Large intestine (tissue), 3 donors: ENCODE measurements at regions not wholly inside any gene's neighbourhood (a gene's known extent, or its start where the extent isn't known, plus 50 kb on each side); places are given as distances from the start of the nearest gene placed in this dataset.
A peak's percentile ranks its signal among the peaks of the same experiment; 100 is the strongest.

ENCODE experiments used
- DNase-seq, 2 donors: peaks; one replicate each; pipeline versions ENCODE4 v3.0.0 to v3.0.0-alpha.2; 2013
- H3K27ac ChIP-seq: one replicate; pipeline ENCODE4 v1.5.1; 2013; ENCODE audit warnings: low read length
- H3K27me3 ChIP-seq: 2 replicates; pipeline ENCODE4 v1.6.1; 2013; ENCODE audit warnings: low read length; ENCODE audit not compliant: control insufficient read depth, insufficient read depth
- H3K36me3 ChIP-seq: 2 replicates; pipeline ENCODE4 v1.6.1; 2013; ENCODE audit warnings: low read length; ENCODE audit not compliant: control insufficient read depth, insufficient read depth
- H3K4me1 ChIP-seq: one replicate; pipeline ENCODE4 v1.6.1; 2013; ENCODE audit warnings: low read length; ENCODE audit not compliant: control insufficient read depth, insufficient read depth
- H3K4me3 ChIP-seq: one replicate; pipeline ENCODE4 v1.5.1; 2013; ENCODE audit warnings: low read length
- H3K9me3 ChIP-seq: one replicate; pipeline ENCODE4 v1.6.1; 2013; ENCODE audit warnings: mild to moderate bottlenecking, low read depth, low read length, moderate library complexity; ENCODE audit not compliant: control insufficient read depth
- WGBS: methylation state at CpG from one replicate; pipeline ENCODE4 v1.1.5; 2013; ENCODE audit warnings: low lambda C conversion rate; ENCODE audit not compliant: insufficient coverage; 5-methylcytosine and 5-hydroxymethylcytosine counted together

DNA sequence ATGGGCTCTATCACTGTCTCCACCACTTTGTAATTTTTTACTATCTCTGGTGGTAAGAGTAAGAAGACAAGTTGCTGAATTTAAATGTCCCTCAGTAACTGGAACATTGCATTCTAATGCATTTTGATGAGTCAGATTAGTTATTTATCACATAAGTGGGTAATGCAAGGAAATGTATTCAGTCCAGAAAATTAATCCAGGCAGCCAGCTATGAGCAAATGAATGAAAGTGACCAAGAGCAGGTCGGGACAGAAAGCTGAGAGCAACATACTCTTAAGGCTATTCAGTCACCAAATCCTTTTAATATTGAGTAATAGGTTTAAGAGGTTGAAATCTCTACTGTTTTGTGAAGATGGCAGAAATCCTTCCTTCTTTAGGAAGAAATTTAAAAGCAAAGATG lies 265.5 kb upstream of the PARD3B start:
- Histone ChIP-seq H3K4me3 (no peak overlapping the region), H3K36me3 (no peaks in the 10 kb centered on the region), H3K27me3 (peaks cover 8% of the 10 kb centered on the region), H3K9me3 (no peaks in the 10 kb centered on the region), H3K27ac (no peak overlapping the region), H3K4me1 (peaks cover 5% of the 10 kb centered on the region)
- no CpG with 5 or more reads among the region's 1 CpG for WGBS
- no peak for DNase-seq

DNA sequence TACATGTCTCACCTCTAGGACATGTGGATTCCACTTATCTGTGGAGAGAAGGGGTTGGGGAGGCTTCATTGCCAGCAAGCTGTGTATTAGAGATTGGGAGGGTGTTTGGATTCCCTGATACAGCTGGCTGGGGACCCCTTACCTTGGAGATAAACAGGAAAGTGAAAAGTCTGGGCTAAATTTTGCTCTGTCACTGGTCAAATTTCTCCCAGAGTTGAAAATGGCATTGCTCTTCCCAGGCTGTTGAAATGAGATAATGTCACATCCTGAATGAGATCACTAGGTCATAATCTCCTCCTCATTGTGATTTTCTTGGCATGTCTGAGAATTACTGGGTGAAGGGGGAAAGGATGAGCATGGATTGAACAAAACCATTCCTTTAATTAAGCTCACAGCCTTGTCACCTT lies 265.0 kb upstream of the PARD3B start:
- Histone ChIP-seq H3K9me3 (no peaks in the 10 kb centered on the region), H3K4me1 (peaks cover 5% of the 10 kb centered on the region), H3K27me3 (peaks cover 6% of the 10 kb centered on the region)

DNA sequence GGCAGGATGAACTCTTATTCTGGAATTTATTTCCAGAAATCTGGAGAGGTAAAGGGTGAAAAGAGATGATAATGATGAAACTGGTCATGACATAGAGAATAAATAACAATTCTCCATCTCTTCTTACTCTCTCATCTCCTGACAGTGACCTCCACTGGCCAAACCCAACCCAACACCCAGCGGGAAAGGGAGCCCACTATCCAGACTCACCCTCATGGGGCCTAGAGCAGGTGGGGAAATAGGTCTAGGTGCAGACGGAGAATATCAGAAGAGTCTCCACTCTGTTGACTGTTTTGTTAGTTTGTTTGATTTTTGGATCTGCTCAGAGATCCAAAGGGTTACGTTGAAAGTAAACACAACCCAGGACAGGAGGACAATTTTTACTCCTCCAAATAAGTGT lies 263.2 kb upstream of the PARD3B start:
- Histone ChIP-seq H3K36me3 (no peaks in the 10 kb centered on the region), H3K9me3 (no peaks in the 10 kb centered on the region), H3K27me3 (peaks cover 6% of the 10 kb centered on the region), H3K4me3 (no peak overlapping the region), H3K4me1 (peaks cover 5% of the 10 kb centered on the region), H3K27ac (no peak overlapping the region)
- no CpG with 5 or more reads among the region's 3 CpGs for WGBS
- DNase-seq = no peak

More for the DNA sequence above, 265.0 kb upstream of the PARD3B start:
- Histone ChIP-seq H3K4me3 (no peak overlapping the region), H3K36me3 (no peaks in the 10 kb centered on the region), H3K27ac (no peak overlapping the region)
- no peak for DNase-seq

DNA sequence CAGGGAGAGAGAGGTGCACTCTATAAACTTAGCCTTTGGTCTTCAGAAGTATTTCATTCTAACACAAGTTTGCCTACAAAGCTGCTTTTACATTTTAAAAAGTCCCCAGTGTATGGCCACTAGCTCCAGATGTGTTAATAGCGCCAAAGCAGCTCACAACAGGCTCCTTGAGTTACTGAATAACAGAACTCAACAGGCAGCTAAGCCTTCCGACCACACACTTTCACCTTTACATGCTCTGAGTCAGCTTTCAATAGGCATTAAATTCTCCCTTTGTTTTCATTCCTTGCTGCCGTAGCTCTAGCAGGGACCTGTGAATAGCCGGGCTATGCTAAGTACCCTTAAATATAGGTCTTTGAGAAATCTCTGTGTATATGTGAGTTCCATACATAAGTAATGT lies 262.8 kb upstream of the PARD3B start:
- DNase-seq = peak; percentile 54 to 73
- H3K27ac ChIP-seq = no peak overlapping the region
- no peak overlapping the region for H3K4me3 ChIP-seq
- 40% methylated on average over 1 of the region's 4 CpGs for WGBS
- H3K9me3 ChIP-seq = no peaks in the 10 kb centered on the region
- no peaks in the 10 kb centered on the region for H3K36me3 ChIP-seq
- peaks cover 5% of the 10 kb centered on the region for H3K4me1 ChIP-seq
- peaks cover 6% of the 10 kb centered on the region for H3K27me3 ChIP-seq

DNA sequence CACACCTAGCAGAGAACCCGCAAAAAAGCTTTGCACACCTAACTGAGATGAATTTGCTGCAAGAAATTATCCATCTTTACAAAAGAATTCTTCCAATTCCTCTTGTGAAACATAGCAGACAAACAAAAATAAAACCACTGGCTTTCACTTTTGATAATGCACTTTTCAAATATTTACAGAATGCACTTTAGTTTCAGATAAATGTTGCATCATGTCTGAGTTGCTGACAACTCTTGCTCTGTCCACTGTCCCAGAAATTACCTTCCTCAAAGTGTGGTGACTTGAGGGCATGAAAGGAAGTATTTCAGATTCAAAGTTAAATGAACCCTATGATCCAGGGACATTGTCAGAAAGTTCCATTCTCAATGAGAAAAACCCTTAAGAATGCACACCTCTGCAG lies 256.2 kb upstream of the PARD3B start:
- no CpG with 5 or more reads among the region's 1 CpG for WGBS
- Histone ChIP-seq H3K9me3 (no peaks in the 10 kb centered on the region), H3K27ac (no peak overlapping the region), H3K27me3 (no peaks in the 10 kb centered on the region), H3K4me3 (no peak overlapping the region), H3K4me1 (no peaks in the 10 kb centered on the region), H3K36me3 (no peaks in the 10 kb centered on the region)
- no peak for DNase-seq

DNA sequence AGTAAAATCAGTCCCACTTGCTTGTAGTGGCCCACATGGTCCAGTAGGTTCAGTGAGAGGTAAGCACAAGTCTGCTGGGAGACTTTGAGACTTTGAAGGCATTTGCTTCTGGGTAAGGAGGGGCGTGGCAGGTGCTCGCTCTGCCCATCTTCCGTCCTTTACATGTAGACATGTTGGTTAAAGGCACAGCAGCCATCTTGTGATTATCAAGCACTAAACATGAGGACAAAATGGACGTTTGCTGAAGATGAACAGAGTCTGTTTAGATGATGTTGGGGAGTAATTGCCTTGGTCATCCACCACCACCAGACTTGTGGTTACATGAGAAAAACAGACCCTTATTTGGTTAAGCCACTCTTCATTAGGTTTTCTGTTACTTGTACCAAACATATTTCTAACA lies 252.8 kb upstream of the PARD3B start:
- Histone ChIP-seq H3K36me3 (no peaks in the 10 kb centered on the region), H3K4me3 (no peak overlapping the region), H3K9me3 (no peaks in the 10 kb centered on the region), H3K27ac (no peak overlapping the region), H3K27me3 (no peaks in the 10 kb centered on the region), H3K4me1 (no peaks in the 10 kb centered on the region)
- DNase-seq = no peak
- WGBS = no CpG with 5 or more reads among the region's 4 CpGs

DNA sequence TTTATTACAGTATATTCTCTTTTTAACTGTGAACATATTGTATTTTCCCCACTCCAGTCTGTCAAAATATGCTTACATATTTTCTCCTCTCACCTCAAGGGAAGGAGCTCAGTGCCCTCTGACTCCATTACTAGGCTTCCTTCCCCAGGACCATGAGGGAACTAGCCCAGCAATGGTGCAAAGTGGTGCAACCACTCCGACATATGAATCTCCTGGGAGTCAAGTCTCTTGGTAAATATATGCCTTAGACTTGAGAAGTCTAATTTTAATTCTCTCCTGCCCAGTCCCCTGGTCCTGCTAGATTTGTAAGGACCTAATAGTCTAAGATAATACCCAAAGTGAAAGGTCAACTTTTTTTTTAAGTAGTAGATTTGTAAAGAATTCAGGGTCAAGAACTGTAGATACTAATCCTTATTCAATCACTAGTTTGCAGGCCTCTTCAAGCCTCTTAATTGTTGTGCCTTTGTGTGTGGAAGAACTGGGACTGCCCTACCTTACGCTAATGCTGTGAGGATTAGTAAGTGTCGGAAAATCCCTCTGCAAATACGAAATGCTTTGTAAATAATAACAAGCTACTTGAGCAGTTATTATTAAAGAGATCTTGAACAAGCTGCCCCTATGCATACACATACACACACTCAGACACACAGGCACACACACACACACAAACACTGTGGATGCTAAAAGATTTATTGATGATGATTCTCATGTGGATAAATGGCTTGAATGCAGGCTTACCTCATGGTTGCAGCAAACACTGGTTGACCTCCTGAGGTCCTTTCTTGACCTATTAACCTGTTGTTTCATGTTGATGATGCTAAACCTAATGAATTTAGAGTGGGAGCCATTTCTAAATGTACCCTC lies 251.2 kb upstream of the PARD3B start:
- no peaks in the 10 kb centered on the region for H3K27me3 ChIP-seq
- H3K9me3 ChIP-seq = no peaks in the 10 kb centered on the region
- H3K27ac ChIP-seq = no peak overlapping the region
- no peak overlapping the region for H3K4me3 ChIP-seq
- no peak for DNase-seq
- no peaks in the 10 kb centered on the region for H3K4me1 ChIP-seq
- no peaks in the 10 kb centered on the region for H3K36me3 ChIP-seq
- 80% methylated on average over 3 of the region's 4 CpGs for WGBS

DNA sequence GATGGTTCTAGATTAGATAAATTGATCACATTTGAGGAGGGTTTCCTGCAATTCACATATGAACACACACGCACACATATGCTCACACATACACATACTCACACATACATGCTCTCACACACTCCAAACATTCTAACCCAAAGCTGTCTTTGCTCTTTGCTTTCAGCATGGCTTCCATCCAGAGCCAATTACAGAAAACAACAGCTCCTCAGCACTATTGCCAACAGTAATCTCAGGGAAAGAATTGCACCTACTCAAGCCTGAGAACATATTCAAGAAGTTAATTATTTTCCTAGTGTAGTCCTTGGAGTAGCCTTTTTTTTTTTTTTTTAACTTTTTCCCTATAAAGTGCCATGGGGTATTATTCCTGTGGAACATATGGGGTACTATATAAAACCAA lies 246.9 kb upstream of the PARD3B start:
- Histone ChIP-seq H3K4me3 (no peak overlapping the region), H3K27me3 (no peaks in the 10 kb centered on the region), H3K36me3 (no peaks in the 10 kb centered on the region), H3K4me1 (no peaks in the 10 kb centered on the region), H3K27ac (no peak overlapping the region), H3K9me3 (no peaks in the 10 kb centered on the region)
- DNase-seq = peak in 1 of 2 donors; percentile 16
- no CpG with 5 or more reads among the region's 1 CpG for WGBS

DNA sequence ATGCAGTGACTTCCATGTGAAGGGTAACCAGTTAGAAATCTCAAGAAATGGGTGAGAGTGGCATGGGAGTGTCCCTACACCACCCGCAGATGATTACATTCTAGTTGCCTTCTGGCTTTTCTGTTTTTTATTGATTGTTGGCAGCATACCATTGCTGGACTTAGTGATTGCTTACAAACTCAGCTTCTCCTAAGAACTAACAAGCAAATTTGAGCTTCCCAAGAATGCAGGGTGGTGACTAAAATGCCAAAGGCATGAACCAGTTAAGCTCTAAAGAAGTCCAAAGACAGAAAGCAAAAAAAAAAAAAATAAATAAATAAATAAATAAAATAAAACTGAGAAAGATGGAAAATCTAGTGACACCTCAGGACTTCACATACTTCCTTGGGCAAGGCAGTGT lies 245.5 kb upstream of the PARD3B start:
- no peak for DNase-seq
- no peak overlapping the region for H3K27ac ChIP-seq
- H3K9me3 ChIP-seq = no peaks in the 10 kb centered on the region
- H3K4me3 ChIP-seq = no peak overlapping the region
- no CpG with 5 or more reads among the region's 1 CpG for WGBS
- H3K36me3 ChIP-seq = no peaks in the 10 kb centered on the region
- no peaks in the 10 kb centered on the region for H3K27me3 ChIP-seq
- no peaks in the 10 kb centered on the region for H3K4me1 ChIP-seq

DNA sequence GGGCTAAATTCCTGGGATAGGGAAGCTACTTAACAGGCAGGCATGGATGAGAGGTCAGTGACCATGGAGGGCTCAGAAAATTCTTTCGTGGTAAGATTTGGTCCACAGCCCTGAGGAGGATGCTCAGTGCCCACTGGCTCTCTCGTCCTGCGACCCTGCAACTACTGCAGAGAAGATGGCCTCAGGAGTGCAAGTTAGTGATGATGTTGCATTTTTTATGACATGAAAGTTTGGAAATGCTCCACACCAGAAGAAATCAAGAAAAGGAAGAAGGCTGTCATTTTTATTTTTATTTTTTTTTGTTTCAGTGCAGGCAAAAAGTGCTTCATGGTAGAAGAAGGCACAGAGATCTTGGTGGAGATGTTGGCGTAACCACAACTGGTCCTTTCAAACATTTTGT lies 238.6 kb upstream of the PARD3B start:
- no peaks in the 10 kb centered on the region for H3K9me3 ChIP-seq
- H3K27ac ChIP-seq = no peak overlapping the region
- no CpG with 5 or more reads among the region's 4 CpGs for WGBS
- DNase-seq = no peak
- no peaks in the 10 kb centered on the region for H3K36me3 ChIP-seq
- no peak overlapping the region for H3K4me3 ChIP-seq
- no peaks in the 10 kb centered on the region for H3K27me3 ChIP-seq
- H3K4me1 ChIP-seq = no peaks in the 10 kb centered on the region

DNA sequence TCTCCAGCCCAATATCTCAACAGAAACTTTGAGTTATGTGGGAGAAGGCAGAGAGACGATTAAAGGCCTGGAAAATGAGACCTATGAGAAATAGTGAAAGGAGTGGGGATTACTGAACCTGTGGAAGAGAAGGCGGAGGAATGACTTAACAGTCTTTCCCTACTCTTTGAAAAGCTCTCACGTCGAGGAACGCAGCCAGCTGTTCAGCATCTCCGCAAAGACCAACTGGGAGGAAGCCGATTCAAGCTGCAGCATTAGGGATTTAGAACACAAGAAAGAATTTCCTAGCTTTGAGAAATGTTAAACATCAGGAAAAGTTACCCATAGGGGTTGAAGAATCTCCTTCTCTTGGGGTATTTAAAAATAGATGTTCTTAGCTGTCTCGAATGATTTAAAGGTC lies 233.2 kb upstream of the PARD3B start:
- H3K36me3 ChIP-seq = no peaks in the 10 kb centered on the region
- no peaks in the 10 kb centered on the region for H3K4me1 ChIP-seq
- H3K27me3 ChIP-seq = no peaks in the 10 kb centered on the region
- 75% methylated on average over 1 of the region's 8 CpGs for WGBS
- H3K9me3 ChIP-seq = no peaks in the 10 kb centered on the region
- H3K4me3 ChIP-seq = no peak overlapping the region
- no peak for DNase-seq
- no peak overlapping the region for H3K27ac ChIP-seq
